GM04503 (cell line): ENCODE measurements at regions not wholly inside any gene's neighbourhood (a gene's known extent, or its start where the extent isn't known, plus 50 kb on each side); places are given as distances from the start of the nearest gene placed in this dataset.
"Not testable (repeated sequence)": the region's sequence is repeated elsewhere in the genome, so short reads cannot be mapped to it uniquely, and the experiment has no call there.

Experiments used
- DNase-seq: peaks from one replicate; pipeline ENCODE4 v3.0.0-alpha.2; 2012; ENCODE audit warnings: low read depth

GRCh38 chr11:26839911-26840698, 118.2 kb upstream of the SLC5A12 start:
- no peak for DNase-seq

GRCh38 chr11:26841818-26842473, 120.1 kb upstream of the SLC5A12 start:
- peak; percentile 75 for DNase-seq

GRCh38 chr11:26842478-26843282, 120.8 kb upstream of the SLC5A12 start:
- peak; percentile 61 for DNase-seq

- no peak for DNase-seq
These were observed 121.7 kb upstream of the SLC5A12 start for GRCh38 chr11:26843539-26843938.

- DNase-seq: no peak
These were observed 123.1 kb upstream of the SLC5A12 start for GRCh38 chr11:26844963-26845362.

- no peak for DNase-seq
These were observed 124.4 kb upstream of the SLC5A12 start for GRCh38 chr11:26846227-26846626.

- DNase-seq: peak; percentile 51
These were observed 125.6 kb upstream of the SLC5A12 start for GRCh38 chr11:26847459-26847858.

- no peak for DNase-seq
These were observed 126.1 kb upstream of the SLC5A12 start for GRCh38 chr11:26847977-26848376.

- DNase-seq: no peak
These were observed 127.2 kb upstream of the SLC5A12 start for GRCh38 chr11:26849036-26849435.

- DNase-seq: no peak
These were observed 129.4 kb upstream of the SLC5A12 start for GRCh38 chr11:26851291-26851690.

- no peak for DNase-seq
These were observed 129.8 kb upstream of the SLC5A12 start for GRCh38 chr11:26851696-26852095.

GRCh38 chr11:26858098-26858497, 135.8 kb upstream of the FIBIN start:
- DNase-seq: no peak

- DNase-seq: no peak
These were observed 134.5 kb upstream of the FIBIN start for GRCh38 chr11:26859416-26859815.

GRCh38 chr11:26860091-26860780, 133.7 kb upstream of the FIBIN start:
- no peak for DNase-seq

GRCh38 chr11:26860895-26861294, 133.0 kb upstream of the FIBIN start:
- DNase-seq: no peak

- DNase-seq: no peak
These were observed 131.1 kb upstream of the FIBIN start for GRCh38 chr11:26862801-26863200.

GRCh38 chr11:26865703-26866102, 128.2 kb upstream of the FIBIN start:
- DNase-seq: no peak

- no peak for DNase-seq
These were observed 126.6 kb upstream of the FIBIN start for GRCh38 chr11:26867286-26867685.

- no peak for DNase-seq
These were observed 114.8 kb upstream of the FIBIN start for GRCh38 chr11:26878959-26879581.

GRCh38 chr11:26882363-26882880, 111.5 kb upstream of the FIBIN start:
- DNase-seq: not testable (repeated sequence)

- DNase-seq: no peak
These were observed 102.4 kb upstream of the FIBIN start for GRCh38 chr11:26891501-26891900.
